Inflammatory macrophage (primary cell): ENCODE measurements at regions not wholly inside any gene's neighbourhood (a gene's known extent, or its start where the extent isn't known, plus 50 kb on each side); places are given as distances from the start of the nearest gene placed in this dataset.
"Not testable (repeated sequence)": the region's sequence is repeated elsewhere in the genome, so short reads cannot be mapped to it uniquely, and the experiment has no call there.

Experiments
- DNase-seq, 2 donors: peaks; one replicate each; pipeline ENCODE4 v3.0.0-alpha.2; 2020 to 2022

DNA sequence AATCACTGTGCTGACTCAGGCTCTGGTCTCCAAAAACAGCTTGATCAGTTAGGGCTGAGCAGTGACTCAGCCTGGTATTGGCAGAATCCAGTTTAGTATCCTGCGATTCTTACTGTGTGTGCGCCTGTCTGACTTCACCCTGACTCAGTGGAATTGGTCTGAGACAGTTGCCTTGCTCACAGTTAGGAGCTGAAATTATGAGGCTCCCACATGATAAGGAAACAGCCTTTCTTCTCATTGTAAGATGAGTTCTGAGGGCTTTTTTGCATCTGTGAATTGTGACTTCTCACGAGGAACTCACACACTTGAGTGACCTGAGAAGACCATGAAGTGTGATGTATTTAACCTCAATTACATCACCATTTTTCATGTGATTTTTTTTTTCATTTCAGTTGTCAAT lies 1282.4 kb downstream of the RPIA start:
- DNase-seq: peak in 1 of 2 donors; percentile 0

DNA sequence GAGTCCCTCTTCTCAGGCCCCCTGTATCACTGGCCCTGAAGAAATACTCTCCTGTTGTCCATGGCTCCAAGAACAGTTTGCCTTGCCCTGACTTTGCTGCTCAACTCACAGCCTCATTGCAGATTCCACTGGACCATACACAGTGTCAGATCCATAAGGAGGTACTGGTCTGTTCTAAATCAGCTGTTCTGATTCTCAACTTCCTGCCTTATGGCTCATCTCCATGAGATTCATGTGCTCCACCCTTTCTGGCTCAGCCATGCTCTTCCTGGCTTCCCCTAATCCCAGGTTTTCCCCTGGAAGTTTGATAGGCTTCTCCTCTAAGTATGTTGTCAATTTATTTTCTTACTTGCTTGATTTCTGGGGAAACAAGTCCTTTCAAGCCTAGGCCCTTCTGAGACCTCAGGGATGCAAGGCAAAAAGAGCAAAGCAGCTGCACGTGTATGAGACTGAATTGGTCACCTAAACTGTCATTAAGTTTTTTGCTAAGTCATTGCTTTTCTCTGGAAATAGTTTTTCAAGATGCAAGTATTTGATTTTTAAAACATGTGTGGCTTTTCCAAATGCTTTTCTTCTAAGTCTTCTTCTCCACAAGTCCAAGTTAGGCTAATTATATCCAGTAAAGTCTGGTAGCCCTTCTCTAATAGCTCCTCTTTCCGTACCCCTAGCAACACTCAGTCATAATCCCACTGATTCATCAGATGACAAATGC lies 1288.5 kb downstream of the RPIA start:
- not testable (repeated sequence) for DNase-seq

DNA sequence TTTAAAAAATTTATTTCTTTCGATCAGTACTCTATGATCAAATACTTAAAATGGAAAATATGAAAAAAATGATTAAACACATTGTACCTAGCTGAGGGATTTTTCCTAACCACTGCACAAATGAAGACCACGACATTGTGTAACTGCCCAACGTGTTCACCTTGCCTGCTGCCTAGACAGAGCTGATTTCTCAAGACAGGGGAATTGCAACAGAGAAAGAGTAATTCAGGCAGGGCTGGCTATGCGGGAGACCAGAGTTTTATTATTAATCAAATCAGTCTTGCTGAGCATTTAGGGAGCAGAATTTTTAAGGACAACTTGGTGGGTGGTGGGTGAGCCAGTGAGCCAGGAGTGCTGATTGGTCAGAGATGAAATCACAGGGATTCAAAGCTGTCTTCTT lies 1290.8 kb downstream of the RPIA start:
- DNase-seq: not testable (repeated sequence)

DNA sequence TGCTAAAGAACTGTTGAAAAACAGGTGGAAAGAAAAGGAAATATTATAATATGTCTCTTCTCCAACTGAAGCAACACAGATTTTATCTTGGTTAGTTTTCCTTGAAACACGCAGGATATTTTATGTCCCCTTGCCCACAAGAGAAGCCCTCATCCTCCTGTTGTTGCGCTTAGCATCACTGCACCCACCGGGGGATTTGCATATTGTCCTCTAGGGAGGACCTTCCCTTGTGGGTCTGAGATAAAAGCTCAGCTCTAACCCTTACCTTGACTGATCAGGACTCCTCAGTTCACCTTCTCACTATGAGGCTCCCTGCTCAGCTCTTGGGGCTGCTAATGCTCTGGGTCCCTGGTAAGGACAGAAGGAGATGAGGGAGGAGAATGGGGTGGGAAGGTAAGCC lies 1294.2 kb downstream of the RPIA start:
- DNase-seq: not testable (repeated sequence)

DNA sequence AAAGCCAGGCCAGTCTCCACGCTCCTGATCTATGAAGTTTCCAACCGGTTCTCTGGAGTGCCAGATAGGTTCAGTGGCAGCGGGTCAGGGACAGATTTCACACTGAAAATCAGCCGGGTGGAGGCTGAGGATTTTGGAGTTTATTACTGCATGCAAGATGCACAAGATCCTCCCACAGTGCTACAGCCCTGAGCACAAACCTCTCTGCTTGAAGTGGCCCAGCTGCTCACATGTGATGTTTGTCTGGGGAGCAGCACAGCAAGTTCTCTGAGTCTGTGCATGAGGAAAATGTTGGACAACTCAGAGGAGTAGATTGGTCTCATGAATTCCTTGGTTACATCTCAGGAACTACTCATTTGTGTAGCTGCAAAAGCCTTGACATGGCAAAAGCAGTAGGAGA lies 1295.1 kb downstream of the RPIA start:
- DNase-seq: not testable (repeated sequence)

DNA sequence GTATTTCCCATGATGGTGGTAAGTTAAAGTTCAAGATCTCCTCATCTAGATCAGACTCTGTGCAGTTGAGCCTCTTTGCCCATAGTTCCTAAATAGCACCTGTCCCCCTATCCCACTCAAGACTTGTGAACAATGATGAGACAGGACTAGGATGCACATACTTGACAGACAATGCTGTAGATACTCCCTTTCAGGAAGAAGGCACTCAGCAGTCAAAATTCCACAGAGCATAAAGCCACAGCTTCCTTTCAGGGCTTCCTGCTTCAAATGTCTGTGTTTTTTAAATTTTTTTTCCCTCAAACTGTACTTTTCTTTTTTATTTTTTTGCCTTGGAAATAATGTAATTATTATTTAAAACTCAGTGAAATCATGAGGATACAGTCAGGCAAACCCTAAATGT lies 1305.3 kb downstream of the RPIA start:
- DNase-seq: not testable (repeated sequence)

DNA sequence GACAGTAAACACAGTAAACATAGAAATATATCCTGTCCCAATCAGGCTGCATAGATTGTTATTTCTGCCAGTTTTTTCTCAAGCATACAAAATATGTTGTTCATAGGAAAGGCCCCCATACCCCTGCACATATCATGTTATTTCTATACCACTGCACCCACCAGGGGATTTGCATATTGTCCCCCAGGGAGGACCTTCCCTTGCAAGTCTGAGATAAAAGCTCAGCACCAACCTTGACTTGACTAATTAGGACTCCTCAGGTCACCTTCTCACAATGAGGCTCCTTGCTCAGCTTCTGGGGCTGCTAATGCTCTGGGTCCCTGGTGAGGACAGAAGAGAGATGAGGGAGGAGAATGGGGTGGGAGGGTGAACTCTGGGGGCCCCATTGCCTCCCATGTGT lies 1313.1 kb downstream of the RPIA start:
- not testable (repeated sequence) for DNase-seq

DNA sequence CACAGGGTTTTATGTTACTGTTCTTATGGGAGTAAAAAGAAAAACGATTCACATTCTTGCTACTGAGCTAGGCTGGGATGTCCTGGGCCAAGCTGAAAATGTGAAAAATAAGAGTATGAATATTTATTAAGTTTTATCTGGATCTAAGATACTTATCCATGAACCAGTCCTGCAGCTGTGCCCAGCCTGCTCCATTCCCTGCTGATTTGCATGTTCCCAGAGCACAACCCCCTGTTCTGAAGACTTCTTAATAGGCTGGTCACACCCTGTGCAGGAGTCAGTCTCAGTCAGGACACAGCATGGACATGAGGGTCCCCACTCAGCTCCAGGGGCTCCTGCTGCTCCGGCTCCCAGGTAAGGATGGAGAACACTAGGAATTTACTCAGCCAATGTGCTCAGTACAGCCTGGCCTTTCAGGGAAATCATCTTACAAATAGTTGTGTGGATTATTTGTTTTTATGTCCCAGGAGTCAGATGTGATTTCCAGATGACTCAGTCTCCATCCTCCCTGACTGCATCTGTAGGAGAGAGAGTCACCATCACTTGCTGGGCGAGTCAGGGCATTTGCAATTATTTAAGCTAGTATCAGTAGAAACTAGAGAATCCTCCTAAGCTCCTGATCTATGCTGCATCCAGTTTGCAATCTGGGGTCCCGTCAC lies 1319.1 kb downstream of the RPIA start:
- not testable (repeated sequence) for DNase-seq

DNA sequence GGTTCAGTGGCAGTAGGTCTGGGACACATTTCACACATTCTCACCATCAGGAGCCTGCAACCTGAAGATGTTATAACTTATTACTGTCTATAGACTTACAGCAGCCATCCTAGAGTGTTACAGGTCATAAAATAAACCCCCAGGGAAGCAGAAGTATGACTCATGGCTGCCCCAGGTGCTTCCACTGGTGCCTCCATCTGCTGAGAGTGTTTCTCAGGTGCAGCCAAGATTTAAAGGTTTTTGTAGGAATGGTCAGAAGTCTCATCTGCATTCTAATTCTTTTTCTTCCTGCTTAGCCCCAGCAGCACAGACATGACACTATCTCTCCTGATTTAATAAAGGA lies 1319.6 kb downstream of the RPIA start:
- not testable (repeated sequence) for DNase-seq

DNA sequence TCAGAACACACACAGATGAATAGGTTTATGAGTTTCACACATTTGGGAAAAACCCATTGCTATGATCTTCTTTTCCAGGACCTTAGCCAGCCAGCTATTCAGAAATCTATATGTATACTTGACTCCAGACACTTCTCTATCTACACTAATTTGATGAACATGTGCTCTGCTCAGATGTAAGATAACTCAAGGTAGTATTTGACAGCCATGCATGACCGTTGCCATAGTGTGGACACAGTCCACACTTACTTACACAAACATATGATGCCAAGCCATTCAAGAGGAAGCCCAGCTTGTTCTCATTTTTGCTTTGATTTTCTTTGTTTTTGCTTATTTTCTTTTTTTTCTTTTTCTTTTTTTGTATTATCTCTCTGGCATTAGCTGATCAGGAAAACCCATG lies 1328.4 kb downstream of the RPIA start:
- not testable (repeated sequence) for DNase-seq

DNA sequence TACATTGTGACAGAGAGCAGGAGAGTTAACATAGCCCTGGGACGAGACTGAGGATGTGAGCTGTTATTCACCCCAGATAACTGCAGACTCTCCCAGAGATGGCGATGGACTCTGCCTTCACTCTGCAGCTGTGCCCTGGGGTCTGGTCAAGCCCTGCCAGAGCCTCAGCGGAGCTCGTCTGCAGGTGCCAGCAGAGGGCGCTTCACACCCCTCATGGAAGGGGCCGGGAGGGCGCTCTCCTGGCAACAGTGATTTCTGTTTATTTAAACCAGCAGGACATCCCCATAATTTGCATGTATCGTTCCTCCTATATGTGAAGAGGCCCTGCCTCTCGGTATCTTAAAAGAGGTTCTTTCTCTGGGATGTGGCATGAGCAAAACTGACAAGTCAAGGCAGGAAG lies 1329.8 kb downstream of the RPIA start:
- DNase-seq: not testable (repeated sequence)

DNA sequence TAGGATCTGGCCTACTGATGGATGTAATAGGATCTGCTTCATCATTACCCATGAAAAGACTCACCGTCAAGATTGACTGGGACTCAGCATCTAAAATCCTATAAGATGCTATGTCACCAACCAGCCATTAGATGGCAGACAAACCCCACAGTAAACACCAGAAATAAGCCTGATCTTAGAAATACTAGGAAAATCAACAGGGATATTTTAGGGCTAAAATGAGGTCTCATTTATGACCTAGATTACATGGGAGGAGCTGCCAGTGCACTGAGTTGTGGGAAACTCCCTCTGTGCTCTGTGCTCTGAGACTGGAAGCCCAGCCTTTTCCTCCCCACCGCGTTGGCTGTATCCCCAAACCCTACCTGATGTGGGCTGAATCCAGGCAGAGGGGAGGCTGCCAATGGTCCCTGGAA lies 1335.8 kb downstream of the RPIA start:
- not testable (repeated sequence) for DNase-seq

DNA sequence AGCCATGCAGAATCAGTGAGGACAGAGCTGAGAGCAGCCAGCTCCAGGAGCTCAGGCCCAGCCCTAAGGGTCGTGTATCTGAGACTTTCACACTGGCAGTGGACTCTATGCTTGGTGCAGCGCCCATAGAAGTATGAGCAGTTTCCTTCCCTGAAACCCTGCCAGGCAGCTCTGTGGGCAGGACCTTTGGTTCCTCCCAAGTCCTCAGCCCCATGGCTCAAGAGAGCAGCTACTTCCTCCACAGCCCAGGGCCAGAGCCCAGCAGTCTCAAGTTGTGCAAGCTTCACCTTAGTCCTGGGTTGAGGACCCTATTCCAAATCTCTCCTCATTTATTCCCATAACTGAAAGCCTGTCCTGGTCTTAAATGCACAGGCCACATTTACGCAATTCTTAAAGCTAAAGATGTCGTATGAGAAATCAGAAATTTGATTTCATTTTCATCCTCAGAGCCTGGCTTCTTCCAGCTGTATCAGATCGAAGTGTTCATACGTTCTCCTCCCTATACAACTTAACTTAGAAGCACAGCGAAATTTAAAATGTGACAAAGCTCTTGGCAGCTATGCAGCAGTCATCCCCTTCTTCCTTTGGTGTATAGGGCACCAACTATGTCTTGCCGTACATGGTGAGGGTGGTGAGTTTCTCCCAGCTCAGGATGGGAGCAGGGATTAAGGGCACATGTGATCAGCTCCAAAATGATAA lies 1337.1 kb downstream of the RPIA start:
- DNase-seq: peak; percentile 66

DNA sequence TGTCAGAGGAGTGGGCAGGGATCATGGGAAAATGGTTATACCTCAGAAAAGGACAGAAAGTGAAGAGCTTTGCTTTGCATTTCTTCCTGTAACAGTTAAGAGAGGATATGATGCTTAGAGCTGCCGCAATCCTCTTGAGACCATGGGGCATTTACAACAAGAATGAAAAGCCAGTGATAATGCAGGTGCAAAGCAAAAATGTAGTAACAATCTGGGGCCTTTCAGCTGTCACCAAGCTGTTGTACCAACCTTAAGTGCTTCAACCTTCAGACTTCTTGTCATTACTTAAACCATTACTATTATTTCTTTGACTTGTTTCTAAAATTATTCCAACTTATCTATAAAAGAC lies 1337.6 kb downstream of the RPIA start:
- not testable (repeated sequence) for DNase-seq

DNA sequence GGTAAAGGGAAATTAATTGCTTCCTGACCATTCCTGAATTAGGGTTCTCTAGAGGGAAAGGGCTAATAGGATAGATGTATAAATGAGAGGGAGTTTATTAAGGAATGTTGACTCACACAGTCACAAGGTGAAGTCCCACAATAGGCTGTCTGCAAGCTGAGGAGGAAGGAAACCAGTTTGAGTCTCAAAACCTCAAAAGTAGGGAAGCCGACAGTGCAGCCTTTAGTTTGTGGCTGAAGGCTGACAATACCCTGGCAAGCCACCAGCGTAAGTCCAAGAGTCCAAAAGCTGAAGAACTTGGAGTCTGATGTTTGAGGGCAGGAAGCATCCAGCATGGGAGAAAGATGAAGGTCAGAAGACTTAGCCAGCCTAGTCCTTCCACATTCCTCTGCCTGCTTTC lies 1340.8 kb downstream of the RPIA start:
- DNase-seq: peak; percentile 57 to 62

DNA sequence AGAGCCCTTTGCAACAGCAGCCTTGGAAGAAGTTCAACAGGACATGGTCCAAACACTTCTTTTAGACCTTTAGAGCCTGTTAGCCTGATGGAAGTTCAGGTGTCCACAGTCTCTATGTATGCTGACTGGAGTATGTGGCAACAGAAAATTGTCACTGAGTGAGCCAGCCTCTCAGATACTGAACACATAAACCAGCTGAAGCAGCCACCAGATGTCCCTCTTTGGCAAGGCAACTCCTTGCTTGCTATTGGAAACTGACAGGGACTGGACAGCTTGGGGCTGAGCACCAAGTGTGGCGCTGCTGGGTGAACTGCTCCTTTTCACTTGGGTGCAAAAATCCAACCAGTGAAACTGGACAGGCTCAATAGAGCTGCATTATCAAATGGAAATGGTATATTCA lies 1344.9 kb downstream of the RPIA start:
- peak in 1 of 2 donors; percentile 32 for DNase-seq

DNA sequence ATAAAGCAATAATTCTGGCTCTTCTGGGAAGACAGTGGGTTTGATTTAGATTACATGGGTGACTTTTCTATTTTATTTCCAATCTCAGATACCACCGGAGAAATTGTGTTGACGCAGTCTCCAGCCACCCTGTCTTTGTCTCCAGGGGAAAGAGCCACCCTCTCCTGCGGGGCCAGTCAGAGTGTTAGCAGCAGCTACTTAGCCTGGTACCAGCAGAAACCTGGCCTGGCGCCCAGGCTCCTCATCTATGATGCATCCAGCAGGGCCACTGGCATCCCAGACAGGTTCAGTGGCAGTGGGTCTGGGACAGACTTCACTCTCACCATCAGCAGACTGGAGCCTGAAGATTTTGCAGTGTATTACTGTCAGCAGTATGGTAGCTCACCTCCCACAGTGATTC lies 1347.6 kb downstream of the RPIA start:
- not testable (repeated sequence) for DNase-seq

DNA sequence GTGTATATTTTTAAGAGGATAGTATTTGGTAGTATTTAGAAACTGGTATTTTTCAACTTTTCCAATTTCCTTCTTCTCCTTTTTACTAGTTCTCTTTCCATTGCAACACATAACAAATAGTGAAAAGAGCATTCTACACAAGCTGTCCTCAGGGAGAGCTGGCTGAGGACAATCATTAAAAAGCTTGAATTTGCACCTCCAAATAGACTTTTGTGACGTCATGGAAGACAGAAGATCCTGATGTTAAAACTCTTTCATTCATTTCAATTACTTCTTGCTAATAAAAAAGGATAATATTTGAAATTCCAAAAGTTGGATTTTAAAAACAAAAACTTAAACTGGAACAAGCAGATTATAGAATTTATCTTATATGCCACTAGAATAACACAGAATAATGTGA lies 1356.3 kb downstream of the RPIA start:
- DNase-seq: not testable (repeated sequence)

DNA sequence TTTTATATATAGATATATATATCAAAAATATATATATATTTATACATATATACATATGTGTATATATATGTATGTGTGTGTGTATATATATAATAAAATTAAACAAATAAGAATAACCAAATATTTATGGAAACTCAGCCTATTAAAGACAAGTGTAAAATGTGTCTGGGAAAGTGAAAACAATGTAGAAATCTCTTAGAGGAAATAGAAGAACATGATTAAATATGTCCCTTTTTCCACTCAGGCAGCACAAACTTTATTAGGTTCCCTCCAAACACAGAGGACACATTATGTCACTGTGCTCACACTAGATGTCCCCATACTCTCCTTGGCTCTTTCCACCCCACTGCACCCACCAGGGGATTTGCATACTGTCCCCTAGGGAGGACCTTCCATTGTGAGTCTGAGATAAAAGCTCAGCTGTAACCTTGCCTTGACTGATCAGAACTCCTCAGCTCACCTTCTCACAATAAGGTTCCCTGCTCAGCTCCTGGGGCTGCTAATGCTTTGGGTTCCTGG lies 1360.7 kb downstream of the RPIA start:
- DNase-seq: not testable (repeated sequence)

DNA sequence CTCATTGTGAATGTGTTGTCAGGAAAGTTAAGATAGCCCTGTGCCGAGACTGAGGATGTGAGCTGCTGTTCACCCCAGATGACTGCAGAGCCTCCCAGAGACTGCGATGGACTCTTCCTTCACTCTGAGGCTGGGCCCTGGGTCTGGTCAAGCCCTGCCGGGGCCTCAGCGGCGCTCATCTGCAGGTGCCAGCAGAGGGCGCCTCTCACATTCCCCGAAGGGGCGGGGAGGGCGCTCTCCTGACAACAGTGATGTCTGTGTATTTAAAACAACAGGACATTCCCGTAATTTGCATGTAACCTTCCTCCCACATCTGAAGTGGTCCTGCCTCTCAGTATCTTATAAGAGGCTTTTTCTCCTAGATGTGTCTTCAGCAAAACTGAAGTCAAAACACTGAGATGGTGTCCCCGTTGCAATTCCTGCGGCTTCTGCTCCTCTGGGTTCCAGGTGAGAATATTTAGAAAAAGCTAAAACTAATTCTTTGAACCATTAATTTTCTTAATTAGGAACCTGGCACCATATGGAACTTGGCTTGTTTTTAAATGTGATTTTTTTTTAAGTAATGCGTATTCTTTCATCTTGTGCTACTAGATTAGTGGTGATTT lies 1377.9 kb downstream of the RPIA start:
- DNase-seq: peak; percentile 25 to 44

DNA sequence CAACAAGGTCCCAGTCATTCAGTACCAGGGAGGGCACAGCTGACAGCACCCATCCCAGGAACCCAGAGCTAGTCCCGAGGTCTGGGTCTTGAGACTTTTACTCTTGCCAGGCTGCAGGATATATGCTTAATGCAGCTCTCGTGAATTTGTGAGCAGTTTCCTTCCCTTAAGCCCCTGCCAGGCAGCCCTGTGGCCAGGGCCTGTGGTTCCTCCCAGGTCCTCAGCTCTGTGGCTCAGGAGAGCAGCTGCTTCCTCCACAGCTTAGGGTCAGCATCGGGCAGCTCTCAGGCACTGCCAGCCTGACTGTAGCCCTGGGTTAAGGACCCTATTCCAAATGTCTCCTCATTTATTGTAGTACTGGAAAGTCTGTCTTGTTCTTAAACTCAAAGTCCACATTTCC lies 1384.8 kb downstream of the RPIA start:
- DNase-seq: no peak

DNA sequence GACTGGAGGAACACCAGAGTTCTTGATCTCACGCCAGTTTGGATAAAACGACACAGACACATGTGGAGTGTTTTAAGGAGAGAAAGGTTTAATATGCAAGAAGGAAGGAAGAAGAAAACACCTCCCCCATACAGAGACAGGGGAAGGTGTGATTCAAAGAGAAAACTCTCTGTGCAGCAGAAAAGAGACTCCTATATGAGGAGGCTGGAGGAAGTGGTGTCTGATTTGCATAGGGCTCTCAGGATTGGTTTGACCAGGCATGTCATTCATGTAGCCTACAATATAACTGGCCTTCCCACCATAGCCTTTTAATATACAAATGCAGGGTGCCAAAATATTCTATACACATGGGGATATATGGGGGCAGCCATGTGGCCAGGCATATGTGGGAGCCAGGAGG lies 1386.5 kb downstream of the RPIA start:
- no peak for DNase-seq

DNA sequence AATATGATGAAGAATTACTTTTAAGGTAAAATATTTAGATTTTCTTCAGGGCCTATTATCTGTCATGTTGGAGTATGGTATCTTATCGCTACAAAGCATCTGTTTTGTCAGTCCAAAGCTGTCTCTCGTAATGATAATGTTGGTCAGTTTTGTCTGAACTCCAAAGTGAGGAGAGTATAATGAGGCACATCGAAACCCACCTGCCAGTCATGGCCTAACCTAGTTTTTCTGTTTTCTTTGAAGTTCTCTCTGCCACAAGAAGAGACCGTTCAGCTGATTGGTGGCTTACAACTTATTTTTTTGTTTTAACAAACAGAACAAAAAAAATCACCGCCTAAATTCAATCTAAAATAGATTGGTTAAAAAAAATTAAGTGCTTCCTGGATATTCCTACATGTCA lies 1387.9 kb downstream of the RPIA start:
- no peak for DNase-seq
